Upper lobe of left lung (tissue), 4 donors: ENCODE measurements at regions not wholly inside any gene's neighbourhood (a gene's known extent, or its start where the extent isn't known, plus 50 kb on each side); places are given as distances from the start of the nearest gene placed in this dataset.

ENCODE experiments used
- POLR2A ChIP-seq, 4 donors: fragments of 450-650 bp; IDR thresholded peaks; one replicate each; pipeline ENCODE4 v1.5.1; 2016 to 2017; ENCODE audit warnings: antibody characterized with exemption in 4 of 4, mild to moderate bottlenecking in 2 of 4
- TF ChIP-seq, protein P1 (sequence below), 6 experiments: fragments of 450-650 bp in 4 of 6; fragments of 200-600 bp in 2 of 6; sonication (generic) in 2 of 6; IDR thresholded peaks; one replicate each; pipeline ENCODE4 v1.5.1; 2016 to 2019; ENCODE audit warnings: antibody characterized with exemption in 6 of 6

GRCh38 chr2:180625006-180625844 lies 355.2 kb upstream of the UBE2E3 start:
- TF ChIP-seq, protein P1, sequence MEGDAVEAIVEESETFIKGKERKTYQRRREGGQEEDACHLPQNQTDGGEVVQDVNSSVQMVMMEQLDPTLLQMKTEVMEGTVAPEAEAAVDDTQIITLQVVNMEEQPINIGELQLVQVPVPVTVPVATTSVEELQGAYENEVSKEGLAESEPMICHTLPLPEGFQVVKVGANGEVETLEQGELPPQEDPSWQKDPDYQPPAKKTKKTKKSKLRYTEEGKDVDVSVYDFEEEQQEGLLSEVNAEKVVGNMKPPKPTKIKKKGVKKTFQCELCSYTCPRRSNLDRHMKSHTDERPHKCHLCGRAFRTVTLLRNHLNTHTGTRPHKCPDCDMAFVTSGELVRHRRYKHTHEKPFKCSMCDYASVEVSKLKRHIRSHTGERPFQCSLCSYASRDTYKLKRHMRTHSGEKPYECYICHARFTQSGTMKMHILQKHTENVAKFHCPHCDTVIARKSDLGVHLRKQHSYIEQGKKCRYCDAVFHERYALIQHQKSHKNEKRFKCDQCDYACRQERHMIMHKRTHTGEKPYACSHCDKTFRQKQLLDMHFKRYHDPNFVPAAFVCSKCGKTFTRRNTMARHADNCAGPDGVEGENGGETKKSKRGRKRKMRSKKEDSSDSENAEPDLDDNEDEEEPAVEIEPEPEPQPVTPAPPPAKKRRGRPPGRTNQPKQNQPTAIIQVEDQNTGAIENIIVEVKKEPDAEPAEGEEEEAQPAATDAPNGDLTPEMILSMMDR (IDR thresholded peaks at IDR 0.05) = no peak
- TF ChIP-seq POLR2A (IDR thresholded peaks at IDR 0.05) = no peak
